CD14-positive monocyte (primary cell): ENCODE measurements at regions not wholly inside any gene's neighbourhood (a gene's known extent, or its start where the extent isn't known, plus 50 kb on each side); places are given as distances from the start of the nearest gene placed in this dataset.

Experiments used
- DNase-seq, 3 donors: peaks; one replicate each; pipeline ENCODE4 v3.0.0-alpha.2; 2011 to 2022
- H2AFZ ChIP-seq: 2 replicates; pipeline ENCODE4 v1.6.0; 2012; ENCODE audit warnings: mild to moderate bottlenecking, low read depth, low read length, inconsistent platforms; ENCODE audit not compliant: insufficient read depth, poor library complexity, severe bottlenecking
- H3K27ac ChIP-seq, 2 donors: 1 replicate in 1 of 2; 2 replicates in 1 of 2; pipeline ENCODE4 v1.5.1; 2012 to 2013; ENCODE audit warnings: low read length in 2 of 2, control low read depth in 1 of 2, inconsistent platforms in 1 of 2, low read depth in 1 of 2, mild to moderate bottlenecking in 1 of 2
- H3K27me3 ChIP-seq, 2 donors: one replicate each; pipeline versions ENCODE4 v1.6.0 to v1.6.1; 2011 to 2013; ENCODE audit warnings: low read length in 2 of 2; ENCODE audit not compliant: control insufficient read depth in 2 of 2, insufficient read depth in 2 of 2
- H3K36me3 ChIP-seq, 2 donors: replicated peaks in 1 of 2; 1 replicate in 1 of 2; 2 replicates in 1 of 2; pipeline versions ENCODE4 v1.5.1 to v1.6.1; 2012 to 2013; ENCODE audit warnings: low read length in 2 of 2, control low read depth in 1 of 2, inconsistent platforms in 1 of 2, mild to moderate bottlenecking in 1 of 2; ENCODE audit not compliant: insufficient read depth in 2 of 2, control insufficient read depth in 1 of 2
- H3K4me1 ChIP-seq, 2 donors: 1 replicate in 1 of 2; 2 replicates in 1 of 2; pipeline versions ENCODE4 v1.5.1 to v1.6.1; 2012 to 2013; ENCODE audit warnings: low read length in 2 of 2, control low read depth in 1 of 2, inconsistent platforms in 1 of 2, mild to moderate bottlenecking in 1 of 2, moderate library complexity in 1 of 2; ENCODE audit not compliant: insufficient read depth in 2 of 2, control insufficient read depth in 1 of 2
- H3K4me2 ChIP-seq: replicated peaks from 2 replicates; pipeline ENCODE3; 2012; ENCODE audit warnings: low read length, moderate library complexity, mild to moderate bottlenecking; ENCODE audit not compliant: poor library complexity, severe bottlenecking; ENCODE audit errors: extremely low read depth
- H3K4me3 ChIP-seq, 3 experiments: fragments of 200-600 bp in 1 of 3; sonication (generic) in 1 of 3; replicated peaks in 1 of 3; 1 replicate in 2 of 3; 2 replicates in 1 of 3; pipeline ENCODE4 v1.5.1; 2011 to 2013; ENCODE audit warnings: low read length in 3 of 3, mild to moderate bottlenecking in 3 of 3, control low read depth in 2 of 3, low read depth in 2 of 3, inconsistent platforms in 1 of 3, moderate library complexity in 1 of 3
- H3K79me2 ChIP-seq: 2 replicates; pipeline ENCODE4 v1.6.0; 2012; ENCODE audit warnings: mild to moderate bottlenecking, control low read depth, inconsistent platforms, low read length, moderate library complexity; ENCODE audit not compliant: insufficient read depth
- H3K9ac ChIP-seq: 2 replicates; pipeline ENCODE4 v1.6.0; 2017; ENCODE audit warnings: low read length, mild to moderate bottlenecking; ENCODE audit not compliant: insufficient read depth, poor library complexity, severe bottlenecking
- H3K9me3 ChIP-seq, 2 donors: replicated peaks in 1 of 2; 1 replicate in 1 of 2; 2 replicates in 1 of 2; pipeline versions ENCODE4 v1.5.1 to v1.6.1; 2012 to 2013; ENCODE audit warnings: low read length in 2 of 2, control low read depth in 1 of 2; ENCODE audit not compliant: control insufficient read depth in 1 of 2, insufficient read depth in 1 of 2
- H4K20me1 ChIP-seq: 2 replicates; pipeline ENCODE4 v1.6.0; 2012; ENCODE audit warnings: mild to moderate bottlenecking, low read length, control low read depth, moderate library complexity; ENCODE audit not compliant: insufficient read depth
- H3K27ac Mint-ChIP-seq, 7 donors: one replicate each; pipeline ENCODE4 v1.8.0; 2020; ENCODE audit warnings: mild to moderate bottlenecking in 7 of 7, mixed read lengths in 7 of 7, moderate library complexity in 6 of 7, inconsistent platforms in 2 of 7
- H3K27me3 Mint-ChIP-seq, 3 donors: one replicate each; pipeline ENCODE4 v1.8.0; 2021 to 2022; ENCODE audit warnings: low read depth in 3 of 3, mild to moderate bottlenecking in 3 of 3, mixed read lengths in 3 of 3, moderate library complexity in 3 of 3, inconsistent platforms in 1 of 3
- H3K36me3 Mint-ChIP-seq, 2 donors: one replicate each; pipeline ENCODE4 v1.8.0; 2020; ENCODE audit warnings: mixed read lengths in 2 of 2, inconsistent platforms in 1 of 2, mild to moderate bottlenecking in 1 of 2
- H3K4me1 Mint-ChIP-seq: one replicate; pipeline ENCODE4 v1.8.0; 2020; ENCODE audit warnings: mild to moderate bottlenecking, mixed read lengths
- H3K4me3 Mint-ChIP-seq, 2 donors: one replicate each; pipeline ENCODE4 v1.8.0; 2020; ENCODE audit warnings: mild to moderate bottlenecking in 2 of 2, mixed read lengths in 2 of 2, moderate library complexity in 1 of 2
- H3K9me3 Mint-ChIP-seq, 7 donors: one replicate each; pipeline ENCODE4 v1.8.0; 2020 to 2022; ENCODE audit warnings: mixed read lengths in 7 of 7, mild to moderate bottlenecking in 6 of 7, moderate library complexity in 6 of 7, inconsistent platforms in 2 of 7
- WGBS: methylation state at CpG from one replicate; pipeline ENCODE4 v1.1.5; 2013; ENCODE audit warnings: missing lambda C conversion rate; ENCODE audit not compliant: insufficient coverage; 5-methylcytosine and 5-hydroxymethylcytosine counted together
- intact Hi-C, 2 donors: fragments of 100-400 bp; cut with micrococcal nuclease; formaldehyde crosslinking; loops; one replicate each; pipeline versions ENCODE4 v1.15.0 to v1.15.1; 2023
- TF ChIP-seq, protein P1 (sequence below): fragments of 200-600 bp; IDR thresholded peaks from one replicate; pipeline ENCODE4 v1.8.0; 2022; ENCODE audit warnings: antibody characterized with exemption, mild to moderate bottlenecking

GRCh38 chr11:29956076-29956556, 60.7 kb downstream of the KCNA4 start:
- intact Hi-C loops: no loop called here
- no peak overlapping the region for H3K4me2 ChIP-seq
- TF ChIP-seq, protein P1, sequence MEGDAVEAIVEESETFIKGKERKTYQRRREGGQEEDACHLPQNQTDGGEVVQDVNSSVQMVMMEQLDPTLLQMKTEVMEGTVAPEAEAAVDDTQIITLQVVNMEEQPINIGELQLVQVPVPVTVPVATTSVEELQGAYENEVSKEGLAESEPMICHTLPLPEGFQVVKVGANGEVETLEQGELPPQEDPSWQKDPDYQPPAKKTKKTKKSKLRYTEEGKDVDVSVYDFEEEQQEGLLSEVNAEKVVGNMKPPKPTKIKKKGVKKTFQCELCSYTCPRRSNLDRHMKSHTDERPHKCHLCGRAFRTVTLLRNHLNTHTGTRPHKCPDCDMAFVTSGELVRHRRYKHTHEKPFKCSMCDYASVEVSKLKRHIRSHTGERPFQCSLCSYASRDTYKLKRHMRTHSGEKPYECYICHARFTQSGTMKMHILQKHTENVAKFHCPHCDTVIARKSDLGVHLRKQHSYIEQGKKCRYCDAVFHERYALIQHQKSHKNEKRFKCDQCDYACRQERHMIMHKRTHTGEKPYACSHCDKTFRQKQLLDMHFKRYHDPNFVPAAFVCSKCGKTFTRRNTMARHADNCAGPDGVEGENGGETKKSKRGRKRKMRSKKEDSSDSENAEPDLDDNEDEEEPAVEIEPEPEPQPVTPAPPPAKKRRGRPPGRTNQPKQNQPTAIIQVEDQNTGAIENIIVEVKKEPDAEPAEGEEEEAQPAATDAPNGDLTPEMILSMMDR: no peak
- no peak overlapping the region for H3K27ac ChIP-seq
- Mint-ChIP-seq H3K4me3 (no peak overlapping the region), H3K27ac (no peak overlapping the region), H3K27me3 (no peaks in the 10 kb centered on the region), H3K36me3 (no peaks in the 10 kb centered on the region), H3K4me1 (no peaks in the 10 kb centered on the region), H3K9me3 (peaks cover 0 to 9% (median 3%) of the 10 kb centered on the region in 7 donors)
- 100% methylated on average over 1 of the region's 2 CpGs for WGBS
- H4K20me1 ChIP-seq: no peaks in the 10 kb centered on the region
- no peak overlapping the region for H3K9ac ChIP-seq
- no peak overlapping the region for H3K4me3 ChIP-seq
- no peaks in the 10 kb centered on the region for H3K79me2 ChIP-seq
- H3K9me3 ChIP-seq: no peaks in the 10 kb centered on the region
- no peak for DNase-seq
- H2AFZ ChIP-seq: no peak overlapping the region
- H3K4me1 ChIP-seq: no peaks in the 10 kb centered on the region
- H3K27me3 ChIP-seq: no peaks in the 10 kb centered on the region
- H3K36me3 ChIP-seq: no peaks in the 10 kb centered on the region

DNA sequence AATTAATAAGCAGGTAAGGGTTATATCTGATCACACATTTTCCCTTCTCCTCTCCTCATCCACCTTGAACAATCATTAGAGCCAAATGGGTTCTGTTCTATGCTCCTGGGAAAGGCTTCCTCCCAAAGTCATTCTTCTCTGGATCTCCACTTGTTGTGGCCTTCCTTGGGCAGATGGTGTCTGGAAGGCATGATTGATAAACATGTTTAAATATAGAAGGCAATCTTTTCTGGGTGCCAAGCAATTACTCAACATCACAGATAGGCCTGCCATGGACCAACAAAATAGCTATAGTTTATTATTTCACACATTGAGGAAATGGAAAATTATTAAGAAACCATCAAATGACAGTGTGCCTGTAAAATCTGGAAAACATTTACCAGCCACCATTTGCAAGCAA, 73.5 kb downstream of the KCNA4 start:
- H3K27me3 ChIP-seq: no peaks in the 10 kb centered on the region
- no peak overlapping the region for H3K9ac ChIP-seq
- H3K36me3 ChIP-seq: no peaks in the 10 kb centered on the region
- H2AFZ ChIP-seq: no peak overlapping the region
- H3K4me1 ChIP-seq: no peaks in the 10 kb centered on the region
- TF ChIP-seq, protein P1: no peak
- no peak overlapping the region for H3K4me3 ChIP-seq
- no peak overlapping the region for H3K4me3 Mint-ChIP-seq
- peaks cover 3 to 16% of the 10 kb centered on the region in 2 donors for H3K9me3 ChIP-seq
- peaks cover 0 to 11% (median 6%) of the 10 kb centered on the region in 7 donors for H3K9me3 Mint-ChIP-seq
- no peak overlapping the region for H3K4me2 ChIP-seq
- intact Hi-C loops: no loop called here
- no peak overlapping the region for H3K27ac Mint-ChIP-seq
- H3K36me3 Mint-ChIP-seq: no peaks in the 10 kb centered on the region
- H3K4me1 Mint-ChIP-seq: no peaks in the 10 kb centered on the region
- H3K27me3 Mint-ChIP-seq: no peaks in the 10 kb centered on the region
- no peak for DNase-seq
- no peak overlapping the region for H3K27ac ChIP-seq
- H4K20me1 ChIP-seq: no peaks in the 10 kb centered on the region
- H3K79me2 ChIP-seq: no peaks in the 10 kb centered on the region
